Endothelial cell of umbilical vein (primary cell): ENCODE measurements at regions not wholly inside any gene's neighbourhood (a gene's known extent, or its start where the extent isn't known, plus 50 kb on each side); places are given as distances from the start of the nearest gene placed in this dataset.

Experiments
- CTCF ChIP-seq, 2 donors: IDR thresholded peaks; 1 replicate in 1 of 2; 2 replicates in 1 of 2; pipeline ENCODE4 v1.5.1; 2011; ENCODE audit warnings: low read length in 2 of 2, mild to moderate bottlenecking in 2 of 2, moderate library complexity in 2 of 2, control low read depth in 1 of 2, inconsistent platforms in 1 of 2, low read depth in 1 of 2; ENCODE audit not compliant: insufficient read depth in 1 of 2; ENCODE audit errors: extremely low read depth in 1 of 2
- EZH2 ChIP-seq: IDR thresholded peaks from 2 replicates; pipeline ENCODE4 v1.6.1; 2012; ENCODE audit warnings: borderline replicate concordance, low read depth, mild to moderate bottlenecking, moderate library complexity, low read length, inconsistent platforms; ENCODE audit not compliant: severe bottlenecking
- JUN ChIP-seq: IDR thresholded peaks from 2 replicates; pipeline ENCODE4 v1.6.1; 2011; ENCODE audit warnings: borderline replicate concordance, low read depth; ENCODE audit not compliant: insufficient read length, insufficient read depth
- MAX ChIP-seq: IDR thresholded peaks from 2 replicates; pipeline ENCODE4 v1.6.1; 2011; ENCODE audit not compliant: insufficient read depth, insufficient read length

DNA sequence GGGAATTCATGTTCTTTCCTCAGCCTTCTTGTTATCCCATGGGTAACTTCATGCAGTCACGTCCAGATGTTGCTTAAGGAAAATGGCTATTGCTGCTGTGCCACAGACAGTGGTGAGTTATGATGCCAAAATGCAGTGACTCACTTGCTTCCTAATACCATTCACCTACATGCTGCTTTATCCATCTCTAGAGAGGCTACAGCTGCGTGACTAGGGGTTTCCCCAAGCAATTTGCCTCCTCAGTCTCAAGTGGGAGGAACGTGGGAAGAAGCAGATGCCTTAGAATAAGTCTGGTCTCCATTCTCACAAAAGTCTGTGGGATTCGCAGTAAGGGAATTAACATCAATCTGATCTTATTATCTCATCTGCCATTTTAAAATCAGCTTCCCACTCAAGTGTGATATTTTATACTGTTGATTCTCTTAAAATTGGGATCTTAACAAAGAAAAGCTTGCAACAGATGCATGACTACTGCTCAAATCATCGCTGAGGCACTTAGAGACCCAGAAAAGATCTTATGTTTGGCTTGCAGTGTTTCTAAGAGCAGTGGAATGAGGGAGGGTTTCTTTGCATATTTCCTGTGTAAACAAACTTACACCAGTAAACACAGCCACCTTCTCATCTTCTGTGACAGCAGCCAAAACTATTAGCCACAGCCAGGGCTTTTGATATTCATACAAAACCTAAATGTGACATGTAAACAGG lies 62.0 kb upstream of the ACP3 start:
- TF ChIP-seq MAX: no peak
- no peak for TF ChIP-seq EZH2
- no peak for TF ChIP-seq JUN
- TF ChIP-seq CTCF (IDR thresholded peaks at IDR 0.05; ENCODE audit: extremely low read depth in 1 of 2, insufficient read depth in 1 of 2, low read depth in 1 of 2, low read length in 2 of 2): no peak
